Mammary epithelial cell (primary cell): ENCODE measurements at regions not wholly inside any gene's neighbourhood (a gene's known extent, or its start where the extent isn't known, plus 50 kb on each side); places are given as distances from the start of the nearest gene placed in this dataset.

Experiments
- CTCF ChIP-seq, 2 donors: IDR thresholded peaks in 1 of 2; conservative IDR thresholded peaks in 1 of 2; 2 replicates each; pipeline ENCODE4 v1.5.1; 2011 to 2012; ENCODE audit warnings: inconsistent platforms in 2 of 2, low read length in 2 of 2, mild to moderate bottlenecking in 2 of 2, control low read depth in 1 of 2, low read depth in 1 of 2; ENCODE audit not compliant: insufficient read depth in 1 of 2; ENCODE audit errors: extremely low read depth in 1 of 2
- EZH2 ChIP-seq: IDR thresholded peaks from 2 replicates; pipeline ENCODE4 v1.6.1; 2012; ENCODE audit warnings: low read length, inconsistent platforms, borderline replicate concordance

DNA sequence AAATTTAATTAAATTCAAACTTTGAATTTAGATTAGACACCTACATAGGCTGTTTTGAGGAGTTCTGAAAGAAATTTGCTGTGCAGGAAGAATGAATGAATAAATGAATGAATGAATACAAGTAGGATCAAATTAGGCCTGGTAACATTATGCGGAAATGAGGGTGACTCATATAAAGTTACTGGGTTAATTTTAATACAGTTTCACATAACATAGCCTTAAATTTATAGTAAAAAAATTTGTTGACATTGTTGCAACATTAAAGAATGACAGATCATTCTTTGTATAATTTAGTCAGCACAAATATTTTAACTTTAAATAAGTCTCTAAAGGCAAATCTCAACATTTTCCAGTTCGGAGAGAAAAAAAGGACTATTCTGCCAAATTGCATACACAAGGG is 1293.1 kb upstream of the SLC39A10 start:
- TF ChIP-seq EZH2 (no peak), CTCF (conservative IDR thresholded peaks at IDR 0.05 in 1 of 2, IDR thresholded peaks at IDR 0.05 in 1 of 2; ENCODE audit: extremely low read depth in 1 of 2, insufficient read depth in 1 of 2, low read depth in 1 of 2, low read length in 2 of 2) (no peak)
